HEK293 (cell line): ENCODE measurements at regions not wholly inside any gene's neighbourhood (a gene's known extent, or its start where the extent isn't known, plus 50 kb on each side); places are given as distances from the start of the nearest gene placed in this dataset.

Experiments
- CTCF ChIA-PET: fragments of 350-600 bp; formaldehyde crosslinking; extraction: SDS; loops from one replicate; lab custom pipeline; 2021; ENCODE audit warnings: antibody characterized with exemption; lab: Yijun Ruan, JAX
- POLR2A ChIA-PET: fragments of 300-600 bp; formaldehyde crosslinking; extraction: SDS; loops from one replicate; lab custom pipeline; 2020; ENCODE audit warnings: antibody characterized with exemption, inconsistent platforms; lab: Yijun Ruan, JAX
- H3K27ac ChIP-seq: fragments of 200-500 bp; sonication (Bioruptor generic); 2 replicates; pipeline ENCODE4 v1.5.1; 2014; ENCODE audit warnings: low read depth, low read length, control low read depth, inconsistent platforms; ENCODE audit errors: extremely low read depth
- H3K36me3 ChIP-seq, 2 experiments: fragments of 200-500 bp in 1 of 2; sonication (Bioruptor generic) in 1 of 2; 1 replicate in 1 of 2; 2 replicates in 1 of 2; pipeline ENCODE4 v1.5.1; 2014 to 2017; ENCODE audit warnings: inconsistent platforms in 2 of 2, low read length in 2 of 2; ENCODE audit not compliant: control insufficient read depth in 2 of 2, insufficient read depth in 1 of 2
- H3K4me1 ChIP-seq: fragments of 200-500 bp; sonication (Bioruptor generic); 2 replicates; pipeline ENCODE4 v1.5.1; 2014; ENCODE audit warnings: mild to moderate bottlenecking, low read length, inconsistent platforms; ENCODE audit not compliant: control insufficient read depth, insufficient read depth
- H3K4me3 ChIP-seq: 2 replicates; pipeline ENCODE4 v1.5.1; 2011; ENCODE audit warnings: low read depth, mild to moderate bottlenecking, control low read depth, low read length, moderate library complexity
- H3K9me3 ChIP-seq: fragments of 200-500 bp; sonication (Bioruptor generic); 2 replicates; pipeline ENCODE4 v1.5.1; 2014; ENCODE audit warnings: low read depth, low read length, inconsistent platforms; ENCODE audit not compliant: control insufficient read depth, insufficient read depth
- HOXD13 ChIP-seq: sonication (generic); formaldehyde crosslinking; IDR thresholded peaks from 2 replicates; pipeline ENCODE4 v1.8.0; 2022; ENCODE audit warnings: missing genetic modification reagents, borderline replicate concordance
- MYNN ChIP-seq: fragments of 450-650 bp; formaldehyde crosslinking; IDR thresholded peaks from 2 replicates; pipeline ENCODE4 v1.5.1; 2016; ENCODE audit warnings: missing biosample characterization, missing genetic modification characterization, borderline replicate concordance
- OVOL3 ChIP-seq: fragments of 450-650 bp; formaldehyde crosslinking; IDR thresholded peaks from 2 replicates; pipeline ENCODE4 v1.5.1; 2016; ENCODE audit warnings: missing biosample characterization, missing genetic modification characterization
- ZNF10 ChIP-seq: fragments of 450-650 bp; formaldehyde crosslinking; IDR thresholded peaks from 2 replicates; pipeline ENCODE4 v1.5.1; 2017; ENCODE audit warnings: missing biosample characterization, missing genetic modification characterization
- ZNF292 ChIP-seq: fragments of 450-650 bp; formaldehyde crosslinking; IDR thresholded peaks from 2 replicates; pipeline ENCODE4 v1.5.1; 2016; ENCODE audit warnings: low read depth, missing biosample characterization, missing genetic modification characterization, borderline replicate concordance
- ZNF311 ChIP-seq: fragments of 450-650 bp; formaldehyde crosslinking; IDR thresholded peaks from 2 replicates; pipeline ENCODE4 v1.5.1; 2017; ENCODE audit warnings: missing biosample characterization, missing genetic modification characterization, borderline replicate concordance
- ZNF521 ChIP-seq: fragments of 450-650 bp; formaldehyde crosslinking; IDR thresholded peaks from 2 replicates; pipeline ENCODE4 v1.5.1; 2017; ENCODE audit warnings: missing biosample characterization, mild to moderate bottlenecking, missing genetic modification characterization
- ZNF544 ChIP-seq: fragments of 450-650 bp; formaldehyde crosslinking; IDR thresholded peaks from 2 replicates; pipeline ENCODE4 v1.5.0; 2017; ENCODE audit warnings: missing biosample characterization, missing genetic modification characterization
- ZNF558 ChIP-seq: fragments of 450-650 bp; formaldehyde crosslinking; IDR thresholded peaks from 2 replicates; pipeline ENCODE4 v1.5.1; 2016; ENCODE audit warnings: missing biosample characterization, missing genetic modification characterization
- ZNF626 ChIP-seq: fragments of 450-650 bp; sonication (Bioruptor Pico); formaldehyde crosslinking; IDR thresholded peaks from 2 replicates; pipeline ENCODE4 v1.5.1; 2018; ENCODE audit warnings: missing biosample characterization, missing genetic modification characterization, inconsistent platforms
- ZNF660 ChIP-seq: fragments of 450-650 bp; IDR thresholded peaks from 2 replicates; pipeline ENCODE4 v1.5.1; 2018; ENCODE audit warnings: missing biosample characterization, mild to moderate bottlenecking, missing genetic modification characterization
- ZNF670 ChIP-seq: fragments of 450-650 bp; formaldehyde crosslinking; IDR thresholded peaks from 2 replicates; pipeline ENCODE4 v1.5.1; 2016; ENCODE audit warnings: missing biosample characterization, missing genetic modification characterization, low read depth
- ZNF707 ChIP-seq: fragments of 450-650 bp; formaldehyde crosslinking; IDR thresholded peaks from 2 replicates; pipeline ENCODE4 v1.5.1; 2016; ENCODE audit warnings: missing biosample characterization, missing genetic modification characterization
- TF ChIP-seq, protein P1 (sequence below): fragments of 450-650 bp; formaldehyde crosslinking; IDR thresholded peaks from 2 replicates; pipeline ENCODE4 v1.5.1; 2016; ENCODE audit warnings: missing biosample characterization, missing genetic modification characterization
- TF ChIP-seq, protein P2 (sequence below): fragments of 450-650 bp; formaldehyde crosslinking; IDR thresholded peaks from 2 replicates; pipeline ENCODE4 v1.5.1; 2016; ENCODE audit warnings: missing biosample characterization, missing genetic modification characterization, borderline replicate concordance

DNA sequence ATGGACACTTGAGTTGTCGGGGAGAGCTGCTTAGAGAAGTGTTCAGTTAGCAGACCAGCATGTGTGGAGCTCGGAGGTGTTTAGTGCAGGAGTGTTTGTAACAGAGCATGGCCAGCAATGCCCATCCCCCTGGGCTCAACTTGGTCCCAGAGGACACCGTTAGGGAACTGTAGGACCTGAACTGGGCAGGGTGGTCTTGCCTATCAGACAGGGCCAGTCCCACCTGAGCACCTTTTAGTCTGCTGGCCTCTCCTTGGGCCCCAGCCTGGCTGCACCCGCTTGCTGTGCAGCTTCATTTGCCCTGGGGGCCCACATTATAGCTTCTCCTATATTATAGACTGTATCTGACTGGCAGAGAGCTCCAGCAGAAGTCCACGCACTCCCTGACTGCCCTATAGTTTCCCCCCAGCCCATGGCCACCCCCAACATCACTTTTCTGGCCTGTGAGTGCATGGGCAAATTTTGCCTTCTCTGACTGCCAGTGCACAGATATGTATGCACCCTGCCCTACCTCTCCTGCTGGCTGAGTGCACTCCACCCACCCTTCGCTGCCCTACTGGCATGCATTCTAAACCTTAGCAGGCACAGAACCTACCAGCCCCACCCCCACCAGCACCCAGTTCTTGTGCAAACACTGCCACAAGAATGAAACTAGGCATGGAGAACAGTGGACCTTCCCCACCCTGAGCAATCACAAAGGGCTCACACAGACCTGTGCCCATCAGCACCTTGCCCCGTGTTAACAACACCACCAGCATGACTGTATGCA lies 1030.6 kb upstream of the GHITM start (continued):
- TF ChIP-seq ZNF10 (tag by site-specific recombination), result no peak

DNA sequence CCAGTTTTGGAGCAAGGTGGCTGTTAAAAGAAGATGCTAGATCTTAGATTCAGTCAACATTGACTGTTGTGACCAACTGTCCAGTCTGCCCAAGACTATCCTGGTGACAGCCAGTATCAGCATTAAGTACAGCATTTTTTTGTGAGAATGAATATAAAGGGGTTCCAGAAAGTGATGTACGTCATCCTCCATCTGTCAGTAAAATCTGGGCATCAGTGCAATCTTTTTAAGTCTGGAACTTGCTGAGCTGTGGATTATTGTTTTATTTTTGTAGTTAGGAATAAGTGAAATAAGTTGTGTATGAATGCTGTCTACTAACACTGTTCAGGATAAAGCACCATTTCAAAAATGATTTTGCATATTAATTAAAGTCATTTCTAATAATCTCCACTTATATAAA lies 1020.0 kb upstream of the GHITM start:
- Histone ChIP-seq H3K4me3 (no peak overlapping the region), H3K36me3 (no peaks in the 10 kb centered on the region), H3K4me1 (no peaks in the 10 kb centered on the region), H3K9me3 (no peaks in the 10 kb centered on the region), H3K27ac (no peak overlapping the region)
- POLR2A ChIA-PET, result no interaction called here
- TF ChIP-seq ZNF626 (tag by site-specific recombination), result no peak
- TF ChIP-seq ZNF558, result no peak
- CTCF ChIA-PET, result interaction anchor here (0.7 kb wide), 1 partner anchor 83 kb away, joined by 3 read pairs; no protein-coding TSS in a partner anchor

DNA sequence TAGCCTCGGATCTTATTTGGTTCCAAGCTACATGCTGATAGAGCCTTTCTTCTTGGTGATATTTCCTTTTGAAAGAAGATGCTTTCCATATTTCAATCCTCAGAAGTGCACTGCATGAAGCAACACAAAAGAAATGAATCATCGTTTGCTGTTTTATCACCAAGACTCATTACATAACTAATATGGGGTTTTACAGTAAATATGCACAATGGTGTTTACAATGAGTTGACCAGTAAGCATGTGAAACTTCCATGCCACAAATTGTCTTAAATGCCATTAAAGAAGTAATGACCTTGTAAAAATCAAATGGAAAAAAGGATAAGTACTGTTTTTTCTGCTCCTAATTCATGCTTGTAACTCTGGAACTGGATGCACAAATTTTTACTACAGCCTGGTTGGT lies 1017.0 kb upstream of the GHITM start:
- Histone ChIP-seq H3K9me3 (no peaks in the 10 kb centered on the region), H3K4me3 (no peak overlapping the region), H3K36me3 (no peaks in the 10 kb centered on the region)
- CTCF ChIA-PET, result no interaction called here
- POLR2A ChIA-PET, result no interaction called here
- no peak for TF ChIP-seq ZNF670 (tag by site-specific recombination)
- TF ChIP-seq ZNF544 (tag by site-specific recombination), result no peak
- TF ChIP-seq ZNF660 (tag by site-specific recombination), result no peak
- TF ChIP-seq, all 188 proteins: peak for 0
- Histone ChIP-seq H3K27ac (no peak overlapping the region), H3K4me1 (no peaks in the 10 kb centered on the region)

DNA sequence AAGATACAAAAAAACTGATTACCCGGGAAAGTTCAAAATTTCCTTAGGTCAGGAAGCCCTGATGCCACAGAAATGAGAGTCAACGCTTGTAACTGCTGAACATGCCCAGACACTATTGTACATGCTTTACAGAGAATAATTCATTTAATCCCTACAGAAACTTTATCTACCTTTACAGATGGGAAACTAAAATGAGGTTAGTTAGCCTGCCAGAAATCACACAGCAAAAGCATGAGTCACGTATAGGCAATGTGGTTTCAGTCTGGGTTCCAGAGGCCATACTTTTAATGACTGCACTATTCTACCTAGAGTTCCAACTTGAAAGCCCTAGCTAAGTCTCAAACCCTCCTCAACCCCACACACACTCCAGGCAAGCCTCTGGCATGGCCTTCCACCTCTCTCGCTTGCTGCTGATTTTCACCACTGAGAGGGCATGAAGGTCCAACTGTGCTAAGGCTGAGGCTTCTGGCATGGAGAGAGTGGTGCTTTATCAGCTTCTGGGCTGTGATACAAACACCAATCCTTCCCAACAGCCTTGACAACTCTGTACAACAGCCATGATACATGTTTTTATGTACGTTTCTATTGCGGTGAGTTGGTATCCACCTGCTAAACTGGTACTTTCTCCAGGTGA lies 1011.2 kb upstream of the GHITM start:
- H3K9me3 ChIP-seq, result no peaks in the 10 kb centered on the region
- H3K4me3 ChIP-seq, result no peak overlapping the region
- no peak overlapping the region for H3K27ac ChIP-seq
- TF ChIP-seq ZNF311 (tag by site-specific recombination), result no peak
- TF ChIP-seq, protein P1, sequence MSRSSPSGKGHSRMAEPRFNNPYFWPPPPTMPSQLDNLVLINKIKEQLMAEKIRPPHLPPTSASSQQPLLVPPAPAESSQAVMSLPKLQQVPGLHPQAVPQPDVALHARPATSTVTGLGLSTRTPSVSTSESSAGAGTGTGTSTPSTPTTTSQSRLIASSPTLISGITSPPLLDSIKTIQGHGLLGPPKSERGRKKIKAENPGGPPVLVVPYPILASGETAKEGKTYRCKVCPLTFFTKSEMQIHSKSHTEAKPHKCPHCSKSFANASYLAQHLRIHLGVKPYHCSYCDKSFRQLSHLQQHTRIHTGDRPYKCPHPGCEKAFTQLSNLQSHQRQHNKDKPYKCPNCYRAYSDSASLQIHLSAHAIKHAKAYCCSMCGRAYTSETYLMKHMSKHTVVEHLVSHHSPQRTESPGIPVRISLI (tag by site-specific recombination), result no peak
- TF ChIP-seq, all 188 proteins: peak for 0
- H3K4me1 ChIP-seq, result no peaks in the 10 kb centered on the region
- no peaks in the 10 kb centered on the region for H3K36me3 ChIP-seq
- CTCF ChIA-PET, result no interaction called here
- POLR2A ChIA-PET, result no interaction called here

DNA sequence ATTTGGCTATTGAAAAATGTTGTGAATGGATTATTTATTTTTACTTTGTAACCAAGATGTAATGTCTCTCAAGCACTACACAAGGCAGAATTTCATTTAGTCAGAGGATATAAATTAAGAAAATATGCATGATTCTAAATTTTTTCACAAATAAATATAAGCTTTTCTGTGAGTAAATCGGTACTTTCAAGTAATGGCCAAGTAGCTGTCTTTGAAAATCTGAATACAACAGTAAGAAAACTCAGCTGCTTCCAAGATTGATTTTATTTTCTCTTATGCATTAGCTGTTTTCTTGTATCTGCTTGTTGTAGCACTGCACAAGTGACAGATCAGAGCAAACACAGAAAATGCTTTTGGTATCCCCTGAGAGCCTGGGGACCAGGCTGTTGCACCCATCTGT lies 998.5 kb upstream of the GHITM start:
- H3K27ac ChIP-seq, result no peak overlapping the region
- H3K9me3 ChIP-seq, result no peaks in the 10 kb centered on the region
- H3K4me1 ChIP-seq, result no peaks in the 10 kb centered on the region
- CTCF ChIA-PET, result no interaction called here
- POLR2A ChIA-PET, result no interaction called here
- no peak overlapping the region for H3K4me3 ChIP-seq
- TF ChIP-seq OVOL3 (tag by site-specific recombination) (no peak), HOXD13 (CRISPR knock-in tag) (no peak), ZNF292 (tag by site-specific recombination) (no peak), ZNF521 (tag by site-specific recombination) (no peak), ZNF707 (tag by site-specific recombination) (no peak), MYNN (tag by site-specific recombination) (no peak)
- TF ChIP-seq, protein P2, sequence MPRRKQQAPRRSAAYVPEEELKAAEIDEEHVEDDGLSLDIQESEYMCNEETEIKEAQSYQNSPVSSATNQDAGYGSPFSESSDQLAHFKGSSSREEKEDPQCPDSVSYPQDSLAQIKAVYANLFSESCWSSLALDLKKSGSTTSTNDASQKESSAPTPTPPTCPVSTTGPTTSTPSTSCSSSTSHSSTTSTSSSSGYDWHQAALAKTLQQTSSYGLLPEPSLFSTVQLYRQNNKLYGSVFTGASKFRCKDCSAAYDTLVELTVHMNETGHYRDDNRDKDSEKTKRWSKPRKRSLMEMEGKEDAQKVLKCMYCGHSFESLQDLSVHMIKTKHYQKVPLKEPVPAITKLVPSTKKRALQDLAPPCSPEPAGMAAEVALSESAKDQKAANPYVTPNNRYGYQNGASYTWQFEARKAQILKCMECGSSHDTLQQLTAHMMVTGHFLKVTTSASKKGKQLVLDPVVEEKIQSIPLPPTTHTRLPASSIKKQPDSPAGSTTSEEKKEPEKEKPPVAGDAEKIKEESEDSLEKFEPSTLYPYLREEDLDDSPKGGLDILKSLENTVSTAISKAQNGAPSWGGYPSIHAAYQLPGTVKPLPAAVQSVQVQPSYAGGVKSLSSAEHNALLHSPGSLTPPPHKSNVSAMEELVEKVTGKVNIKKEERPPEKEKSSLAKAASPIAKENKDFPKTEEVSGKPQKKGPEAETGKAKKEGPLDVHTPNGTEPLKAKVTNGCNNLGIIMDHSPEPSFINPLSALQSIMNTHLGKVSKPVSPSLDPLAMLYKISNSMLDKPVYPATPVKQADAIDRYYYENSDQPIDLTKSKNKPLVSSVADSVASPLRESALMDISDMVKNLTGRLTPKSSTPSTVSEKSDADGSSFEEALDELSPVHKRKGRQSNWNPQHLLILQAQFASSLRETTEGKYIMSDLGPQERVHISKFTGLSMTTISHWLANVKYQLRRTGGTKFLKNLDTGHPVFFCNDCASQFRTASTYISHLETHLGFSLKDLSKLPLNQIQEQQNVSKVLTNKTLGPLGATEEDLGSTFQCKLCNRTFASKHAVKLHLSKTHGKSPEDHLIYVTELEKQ (tag by site-specific recombination), result no peak
- no peaks in the 10 kb centered on the region for H3K36me3 ChIP-seq
